Stomach (tissue), 8 donors: ENCODE measurements at regions not wholly inside any gene's neighbourhood (a gene's known extent, or its start where the extent isn't known, plus 50 kb on each side); places are given as distances from the start of the nearest gene placed in this dataset.

Experiments
- DNase-seq, 2 donors: peaks; one replicate each; pipeline versions ENCODE4 v3.0.0 to v3.0.0-alpha.2; 2013 to 2019
- H3K27ac ChIP-seq, 5 donors: fragments of 200-600 bp in 4 of 5; sonication (generic) in 4 of 5; one replicate each; pipeline ENCODE4 v1.5.1; 2013 to 2019; ENCODE audit warnings: mild to moderate bottlenecking in 1 of 5, moderate library complexity in 1 of 5
- H3K27me3 ChIP-seq, 3 donors: fragments of 200-600 bp; sonication (generic); one replicate each; pipeline ENCODE4 v1.5.1; 2017 to 2019; ENCODE audit warnings: mixed run types in 1 of 3
- H3K36me3 ChIP-seq, 4 donors: fragments of 200-600 bp; sonication (generic); 1 replicate in 3 of 4; 2 replicates in 1 of 4; pipeline ENCODE4 v1.5.1; 2016 to 2019
- H3K4me1 ChIP-seq, 4 donors: fragments of 200-600 bp; sonication (generic); one replicate each; pipeline ENCODE4 v1.5.1; 2016 to 2019
- H3K4me3 ChIP-seq, 4 donors: fragments of 200-600 bp; sonication (generic) in 3 of 4; one replicate each; pipeline ENCODE4 v1.5.1; 2016 to 2019; ENCODE audit warnings: mild to moderate bottlenecking in 1 of 4
- H3K9me3 ChIP-seq, 4 donors: fragments of 200-600 bp; sonication (generic); one replicate each; pipeline ENCODE4 v1.5.1; 2016 to 2019
- CTCF ChIP-seq, 7 experiments: fragments of 450-650 bp in 4 of 7; fragments of 200-600 bp in 3 of 7; sonication (generic) in 3 of 7; IDR thresholded peaks; one replicate each; pipeline ENCODE4 v1.5.1; 2016 to 2019; ENCODE audit warnings: antibody characterized with exemption in 7 of 7, control low read depth in 2 of 7, mild to moderate bottlenecking in 1 of 7
- EP300 ChIP-seq: sonication (generic); formaldehyde crosslinking; IDR thresholded peaks from one replicate; pipeline ENCODE4 v1.6.1; 2017; ENCODE audit warnings: antibody characterized with exemption
- POLR2A ChIP-seq, 4 donors: fragments of 450-650 bp; IDR thresholded peaks; one replicate each; pipeline ENCODE4 v1.6.1; 2016; ENCODE audit warnings: antibody characterized with exemption in 4 of 4, control low read depth in 2 of 4, mild to moderate bottlenecking in 1 of 4, moderate library complexity in 1 of 4
- POLR2AphosphoS5 ChIP-seq, 3 donors: sonication (generic); formaldehyde crosslinking; IDR thresholded peaks; one replicate each; pipeline ENCODE4 v1.6.1; 2016; ENCODE audit warnings: antibody characterized with exemption in 3 of 3
- WGBS, 5 donors: extraction: QIAGEN DNeasy Blood & Tissue Kit in 3 of 5; methylation state at CpG; one replicate each; pipeline versions ENCODE4 v1.1.5 to v1.1.7; 2013 to 2018; 5-methylcytosine and 5-hydroxymethylcytosine counted together
- intact Hi-C: fragments of 100-400 bp; cut with DNase I; formaldehyde crosslinking; loops from one replicate; pipeline ENCODE4 v1.15.1; 2023; ENCODE audit warnings: low total_unique reads
- donor health status: healthy with polysubstance abuse.
- donor health status: Bipolar disorder and iron deficiency.
- donor health status: healthy.

- DNase-seq: no peak
- intact Hi-C loops: no loop called here
- 61 to 67% (median 67%) methylated on average over 2 of the region's 2 CpGs for WGBS, 5 donors
These were observed 656.2 kb downstream of the GBE1 start for GRCh38 chr3:81105206-81105605.

GRCh38 chr3:81097889-81098288 is 663.6 kb downstream of the GBE1 start:
- no peak for DNase-seq
- no peaks in the 10 kb centered on the region for H3K36me3 ChIP-seq
- no peak overlapping the region for H3K27ac ChIP-seq
- intact Hi-C loops: no loop called here
- no peaks in the 10 kb centered on the region for H3K4me1 ChIP-seq
- 79 to 92% (median 88%) methylated on average over 1 of the region's 1 CpG for WGBS, 5 donors
- no peaks in the 10 kb centered on the region for H3K27me3 ChIP-seq
- H3K4me3 ChIP-seq: no peak overlapping the region
- TF ChIP-seq POLR2AphosphoS5 (IDR thresholded peaks at IDR 0.05) (no peak), CTCF (IDR thresholded peaks at IDR 0.05) (no peak), POLR2A (IDR thresholded peaks at IDR 0.05) (no peak), EP300 (no peak)
- H3K9me3 ChIP-seq: no peaks in the 10 kb centered on the region

More at GRCh38 chr3:81105206-81105605, 656.2 kb downstream of the GBE1 start:
- H3K4me1 ChIP-seq: no peaks in the 10 kb centered on the region
- no peaks in the 10 kb centered on the region for H3K27me3 ChIP-seq
- no peak overlapping the region for H3K4me3 ChIP-seq
- TF ChIP-seq POLR2AphosphoS5 (IDR thresholded peaks at IDR 0.05) (no peak), POLR2A (IDR thresholded peaks at IDR 0.05) (no peak)
- H3K9me3 ChIP-seq: peaks cover 0 to 3% (median 0%) of the 10 kb centered on the region in 4 donors
- H3K36me3 ChIP-seq: no peaks in the 10 kb centered on the region
- no peak overlapping the region for H3K27ac ChIP-seq

- Histone ChIP-seq H3K27ac (no peak overlapping the region), H3K4me3 (no peak overlapping the region), H3K9me3 (peaks cover 0 to 2% (median 0%) of the 10 kb centered on the region in 4 donors), H3K27me3 (no peaks in the 10 kb centered on the region), H3K36me3 (no peaks in the 10 kb centered on the region), H3K4me1 (no peaks in the 10 kb centered on the region)
- TF ChIP-seq POLR2A (IDR thresholded peaks at IDR 0.05): no peak
- intact Hi-C loops: no loop called here
- WGBS, 5 donors: 62 to 75% (median 70%) methylated on average over 5 of the region's 5 CpGs
- DNase-seq: no peak
These were observed 665.5 kb downstream of the GBE1 start for GRCh38 chr3:81095956-81096355.

DNA sequence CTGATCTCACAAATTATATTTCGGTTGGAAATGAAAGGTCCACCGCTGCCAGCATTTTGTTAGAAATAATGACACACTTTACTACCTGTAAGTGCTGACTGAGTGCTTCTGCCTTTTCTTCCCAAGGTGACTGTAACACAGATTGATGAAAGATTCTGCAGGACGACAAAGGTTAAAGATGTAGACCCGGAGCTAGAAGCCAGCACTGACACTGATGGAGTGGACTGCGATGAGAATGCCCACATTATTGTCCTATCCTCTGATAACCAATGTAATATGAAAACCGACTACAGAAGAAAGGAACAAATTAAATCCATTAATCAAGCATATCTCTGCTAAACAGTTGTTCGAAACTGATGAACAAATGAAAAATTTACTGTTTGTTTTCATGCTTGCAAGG is 666.5 kb downstream of the GBE1 start:
- 58 to 69% (median 64%) methylated on average over 7 of the region's 7 CpGs for WGBS, 5 donors
- no peak for TF ChIP-seq POLR2AphosphoS5 (IDR thresholded peaks at IDR 0.05)
- TF ChIP-seq CTCF (IDR thresholded peaks at IDR 0.05): no peak
- no peak for TF ChIP-seq POLR2A (IDR thresholded peaks at IDR 0.05)
- TF ChIP-seq EP300: no peak
- Histone ChIP-seq H3K27me3 (no peaks in the 10 kb centered on the region), H3K9me3 (peaks cover 0 to 4% (median 0%) of the 10 kb centered on the region in 4 donors), H3K27ac (no peak overlapping the region), H3K4me3 (no peak overlapping the region), H3K4me1 (no peaks in the 10 kb centered on the region), H3K36me3 (no peaks in the 10 kb centered on the region)
- intact Hi-C loops: no loop called here
- no peak for DNase-seq

DNA sequence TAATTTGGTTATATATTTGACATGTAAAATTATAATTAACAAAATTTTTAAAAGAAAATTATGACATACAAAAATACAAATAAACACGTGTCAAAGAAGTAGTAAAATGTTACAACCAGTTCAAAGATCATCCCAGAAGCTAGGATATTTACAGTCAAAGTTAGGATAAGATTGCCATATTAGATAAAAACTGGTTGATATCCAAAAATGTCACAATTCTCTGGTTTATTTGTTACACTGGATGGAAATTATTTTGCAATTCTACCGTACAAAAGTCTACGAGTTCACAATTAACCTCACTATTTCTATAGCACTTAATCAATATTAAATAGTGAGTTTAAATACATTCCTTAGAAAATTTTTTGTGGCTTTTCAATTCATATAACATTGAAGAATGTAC is 673.8 kb downstream of the GBE1 start:
- DNase-seq: no peak
- WGBS, 5 donors: 81 to 87% (median 84%) methylated on average over 3 of the region's 3 CpGs
- H3K27me3 ChIP-seq: no peaks in the 10 kb centered on the region
- no peaks in the 10 kb centered on the region for H3K36me3 ChIP-seq
- TF ChIP-seq EP300 (no peak), CTCF (IDR thresholded peaks at IDR 0.05) (no peak), POLR2A (IDR thresholded peaks at IDR 0.05) (no peak), POLR2AphosphoS5 (IDR thresholded peaks at IDR 0.05) (no peak)
- H3K4me3 ChIP-seq: no peak overlapping the region
- intact Hi-C loops: no loop called here
- H3K4me1 ChIP-seq: no peaks in the 10 kb centered on the region
- H3K9me3 ChIP-seq: peaks cover 0 to 4% (median 0%) of the 10 kb centered on the region in 4 donors
- H3K27ac ChIP-seq: no peak overlapping the region
